HEK293 (cell line): ENCODE measurements at regions not wholly inside any gene's neighbourhood (a gene's known extent, or its start where the extent isn't known, plus 50 kb on each side); places are given as distances from the start of the nearest gene placed in this dataset.

Experiments used
- SP7 ChIP-seq: fragments of 450-650 bp; formaldehyde crosslinking; IDR thresholded peaks from 2 replicates; pipeline ENCODE4 v1.5.1; 2016; ENCODE audit warnings: missing biosample characterization, missing genetic modification characterization
- YY1 ChIP-seq: fragments of 450-650 bp; formaldehyde crosslinking; IDR thresholded peaks from 2 replicates; pipeline ENCODE4 v1.5.1; 2018; ENCODE audit warnings: missing biosample characterization, missing genetic modification characterization
- ZBTB17 ChIP-seq: fragments of 450-650 bp; formaldehyde crosslinking; IDR thresholded peaks from 2 replicates; pipeline ENCODE4 v1.5.1; 2016; ENCODE audit warnings: missing biosample characterization, missing genetic modification characterization
- ZFP37 ChIP-seq: fragments of 450-650 bp; formaldehyde crosslinking; IDR thresholded peaks from 2 replicates; pipeline ENCODE4 v1.5.1; 2016; ENCODE audit warnings: missing biosample characterization, missing genetic modification characterization
- ZNF510 ChIP-seq: fragments of 450-650 bp; formaldehyde crosslinking; IDR thresholded peaks from 2 replicates; pipeline ENCODE4 v1.5.1; 2018; ENCODE audit warnings: mild to moderate bottlenecking, missing genetic modification characterization, missing biosample characterization; ENCODE audit not compliant: insufficient replicate concordance
- ZNF530 ChIP-seq: fragments of 450-650 bp; formaldehyde crosslinking; IDR thresholded peaks from 2 replicates; pipeline ENCODE4 v1.5.1; 2016; ENCODE audit warnings: low read depth, missing biosample characterization, missing genetic modification characterization
- TF ChIP-seq, protein P1 (sequence below): fragments of 450-650 bp; formaldehyde crosslinking; IDR thresholded peaks from 2 replicates; pipeline ENCODE4 v1.5.1; 2016; ENCODE audit warnings: missing biosample characterization, missing genetic modification characterization
- TF ChIP-seq, protein P2 (sequence below): fragments of 450-650 bp; formaldehyde crosslinking; IDR thresholded peaks from 2 replicates; pipeline ENCODE4 v1.5.1; 2016; ENCODE audit warnings: missing biosample characterization, missing genetic modification characterization, borderline replicate concordance
- TF ChIP-seq, protein P3 (sequence below): fragments of 450-650 bp; formaldehyde crosslinking; conservative IDR thresholded peaks from 2 replicates; pipeline ENCODE4 v1.5.1; 2016; ENCODE audit warnings: low read depth, missing biosample characterization, missing genetic modification characterization
- TF ChIP-seq, protein P4 (sequence below): sonication (generic); formaldehyde crosslinking; IDR thresholded peaks from 2 replicates; pipeline ENCODE4 v1.8.1; 2022; ENCODE audit warnings: mild to moderate bottlenecking, moderate library complexity, missing genetic modification reagents
- TF ChIP-seq, protein P5 (sequence below): IDR thresholded peaks from 2 replicates; pipeline ENCODE4 v1.6.1; 2011; ENCODE audit warnings: mild to moderate bottlenecking, low read depth, low read length, borderline replicate concordance
- TF ChIP-seq, protein P6 (sequence below): fragments of 450-650 bp; formaldehyde crosslinking; IDR thresholded peaks from 2 replicates; pipeline ENCODE4 v1.5.1; 2016; ENCODE audit warnings: missing biosample characterization, missing genetic modification characterization
- TF ChIP-seq, protein P7 (sequence below): fragments of 450-650 bp; formaldehyde crosslinking; IDR thresholded peaks from 2 replicates; pipeline ENCODE4 v1.5.1; 2016; ENCODE audit warnings: missing biosample characterization, missing genetic modification characterization

DNA sequence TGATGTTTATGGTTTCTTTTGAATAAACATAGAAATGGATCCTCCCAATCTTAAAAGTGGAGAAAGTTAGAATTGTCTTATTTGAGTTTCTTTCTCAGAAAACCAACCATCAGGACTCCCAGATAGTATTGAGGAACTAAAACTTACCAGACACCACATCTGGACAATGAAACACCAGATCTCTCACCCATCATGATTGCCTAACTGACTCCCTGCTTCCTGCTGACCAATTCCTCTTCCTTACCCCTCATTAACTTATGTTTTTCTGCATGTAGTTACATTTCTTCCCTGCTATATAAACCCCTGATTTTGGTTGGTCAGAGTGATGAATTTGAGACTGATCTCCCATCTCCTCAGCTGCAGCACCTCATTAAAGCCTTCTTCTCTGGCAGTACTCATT lies 242.0 kb upstream of the SETMAR start:
- TF ChIP-seq, protein P1, sequence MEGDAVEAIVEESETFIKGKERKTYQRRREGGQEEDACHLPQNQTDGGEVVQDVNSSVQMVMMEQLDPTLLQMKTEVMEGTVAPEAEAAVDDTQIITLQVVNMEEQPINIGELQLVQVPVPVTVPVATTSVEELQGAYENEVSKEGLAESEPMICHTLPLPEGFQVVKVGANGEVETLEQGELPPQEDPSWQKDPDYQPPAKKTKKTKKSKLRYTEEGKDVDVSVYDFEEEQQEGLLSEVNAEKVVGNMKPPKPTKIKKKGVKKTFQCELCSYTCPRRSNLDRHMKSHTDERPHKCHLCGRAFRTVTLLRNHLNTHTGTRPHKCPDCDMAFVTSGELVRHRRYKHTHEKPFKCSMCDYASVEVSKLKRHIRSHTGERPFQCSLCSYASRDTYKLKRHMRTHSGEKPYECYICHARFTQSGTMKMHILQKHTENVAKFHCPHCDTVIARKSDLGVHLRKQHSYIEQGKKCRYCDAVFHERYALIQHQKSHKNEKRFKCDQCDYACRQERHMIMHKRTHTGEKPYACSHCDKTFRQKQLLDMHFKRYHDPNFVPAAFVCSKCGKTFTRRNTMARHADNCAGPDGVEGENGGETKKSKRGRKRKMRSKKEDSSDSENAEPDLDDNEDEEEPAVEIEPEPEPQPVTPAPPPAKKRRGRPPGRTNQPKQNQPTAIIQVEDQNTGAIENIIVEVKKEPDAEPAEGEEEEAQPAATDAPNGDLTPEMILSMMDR (tag by site-specific recombination), result no peak
- no peak for TF ChIP-seq ZNF510 (tag by site-specific recombination)
- TF ChIP-seq, protein P2, sequence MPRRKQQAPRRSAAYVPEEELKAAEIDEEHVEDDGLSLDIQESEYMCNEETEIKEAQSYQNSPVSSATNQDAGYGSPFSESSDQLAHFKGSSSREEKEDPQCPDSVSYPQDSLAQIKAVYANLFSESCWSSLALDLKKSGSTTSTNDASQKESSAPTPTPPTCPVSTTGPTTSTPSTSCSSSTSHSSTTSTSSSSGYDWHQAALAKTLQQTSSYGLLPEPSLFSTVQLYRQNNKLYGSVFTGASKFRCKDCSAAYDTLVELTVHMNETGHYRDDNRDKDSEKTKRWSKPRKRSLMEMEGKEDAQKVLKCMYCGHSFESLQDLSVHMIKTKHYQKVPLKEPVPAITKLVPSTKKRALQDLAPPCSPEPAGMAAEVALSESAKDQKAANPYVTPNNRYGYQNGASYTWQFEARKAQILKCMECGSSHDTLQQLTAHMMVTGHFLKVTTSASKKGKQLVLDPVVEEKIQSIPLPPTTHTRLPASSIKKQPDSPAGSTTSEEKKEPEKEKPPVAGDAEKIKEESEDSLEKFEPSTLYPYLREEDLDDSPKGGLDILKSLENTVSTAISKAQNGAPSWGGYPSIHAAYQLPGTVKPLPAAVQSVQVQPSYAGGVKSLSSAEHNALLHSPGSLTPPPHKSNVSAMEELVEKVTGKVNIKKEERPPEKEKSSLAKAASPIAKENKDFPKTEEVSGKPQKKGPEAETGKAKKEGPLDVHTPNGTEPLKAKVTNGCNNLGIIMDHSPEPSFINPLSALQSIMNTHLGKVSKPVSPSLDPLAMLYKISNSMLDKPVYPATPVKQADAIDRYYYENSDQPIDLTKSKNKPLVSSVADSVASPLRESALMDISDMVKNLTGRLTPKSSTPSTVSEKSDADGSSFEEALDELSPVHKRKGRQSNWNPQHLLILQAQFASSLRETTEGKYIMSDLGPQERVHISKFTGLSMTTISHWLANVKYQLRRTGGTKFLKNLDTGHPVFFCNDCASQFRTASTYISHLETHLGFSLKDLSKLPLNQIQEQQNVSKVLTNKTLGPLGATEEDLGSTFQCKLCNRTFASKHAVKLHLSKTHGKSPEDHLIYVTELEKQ, result no peak
- no peak for TF ChIP-seq SP7
- TF ChIP-seq, protein P3, sequence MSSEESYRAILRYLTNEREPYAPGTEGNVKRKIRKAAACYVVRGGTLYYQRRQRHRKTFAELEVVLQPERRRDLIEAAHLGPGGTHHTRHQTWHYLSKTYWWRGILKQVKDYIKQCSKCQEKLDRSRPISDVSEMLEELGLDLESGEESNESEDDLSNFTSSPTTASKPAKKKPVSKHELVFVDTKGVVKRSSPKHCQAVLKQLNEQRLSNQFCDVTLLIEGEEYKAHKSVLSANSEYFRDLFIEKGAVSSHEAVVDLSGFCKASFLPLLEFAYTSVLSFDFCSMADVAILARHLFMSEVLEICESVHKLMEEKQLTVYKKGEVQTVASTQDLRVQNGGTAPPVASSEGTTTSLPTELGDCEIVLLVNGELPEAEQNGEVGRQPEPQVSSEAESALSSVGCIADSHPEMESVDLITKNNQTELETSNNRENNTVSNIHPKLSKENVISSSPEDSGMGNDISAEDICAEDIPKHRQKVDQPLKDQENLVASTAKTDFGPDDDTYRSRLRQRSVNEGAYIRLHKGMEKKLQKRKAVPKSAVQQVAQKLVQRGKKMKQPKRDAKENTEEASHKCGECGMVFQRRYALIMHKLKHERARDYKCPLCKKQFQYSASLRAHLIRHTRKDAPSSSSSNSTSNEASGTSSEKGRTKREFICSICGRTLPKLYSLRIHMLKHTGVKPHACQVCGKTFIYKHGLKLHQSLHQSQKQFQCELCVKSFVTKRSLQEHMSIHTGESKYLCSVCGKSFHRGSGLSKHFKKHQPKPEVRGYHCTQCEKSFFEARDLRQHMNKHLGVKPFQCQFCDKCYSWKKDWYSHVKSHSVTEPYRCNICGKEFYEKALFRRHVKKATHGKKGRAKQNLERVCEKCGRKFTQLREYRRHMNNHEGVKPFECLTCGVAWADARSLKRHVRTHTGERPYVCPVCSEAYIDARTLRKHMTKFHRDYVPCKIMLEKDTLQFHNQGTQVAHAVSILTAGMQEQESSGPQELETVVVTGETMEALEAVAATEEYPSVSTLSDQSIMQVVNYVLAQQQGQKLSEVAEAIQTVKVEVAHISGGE (tag by site-specific recombination), result no peak
- TF ChIP-seq YY1, result no peak
- TF ChIP-seq, protein P4, sequence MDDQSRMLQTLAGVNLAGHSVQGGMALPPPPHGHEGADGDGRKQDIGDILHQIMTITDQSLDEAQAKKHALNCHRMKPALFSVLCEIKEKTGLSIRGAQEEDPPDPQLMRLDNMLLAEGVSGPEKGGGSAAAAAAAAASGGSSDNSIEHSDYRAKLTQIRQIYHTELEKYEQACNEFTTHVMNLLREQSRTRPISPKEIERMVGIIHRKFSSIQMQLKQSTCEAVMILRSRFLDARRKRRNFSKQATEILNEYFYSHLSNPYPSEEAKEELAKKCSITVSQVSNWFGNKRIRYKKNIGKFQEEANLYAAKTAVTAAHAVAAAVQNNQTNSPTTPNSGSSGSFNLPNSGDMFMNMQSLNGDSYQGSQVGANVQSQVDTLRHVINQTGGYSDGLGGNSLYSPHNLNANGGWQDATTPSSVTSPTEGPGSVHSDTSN, result no peak
- TF ChIP-seq, protein P5, sequence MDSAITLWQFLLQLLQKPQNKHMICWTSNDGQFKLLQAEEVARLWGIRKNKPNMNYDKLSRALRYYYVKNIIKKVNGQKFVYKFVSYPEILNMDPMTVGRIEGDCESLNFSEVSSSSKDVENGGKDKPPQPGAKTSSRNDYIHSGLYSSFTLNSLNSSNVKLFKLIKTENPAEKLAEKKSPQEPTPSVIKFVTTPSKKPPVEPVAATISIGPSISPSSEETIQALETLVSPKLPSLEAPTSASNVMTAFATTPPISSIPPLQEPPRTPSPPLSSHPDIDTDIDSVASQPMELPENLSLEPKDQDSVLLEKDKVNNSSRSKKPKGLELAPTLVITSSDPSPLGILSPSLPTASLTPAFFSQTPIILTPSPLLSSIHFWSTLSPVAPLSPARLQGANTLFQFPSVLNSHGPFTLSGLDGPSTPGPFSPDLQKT, result no peak
- TF ChIP-seq, protein P6, sequence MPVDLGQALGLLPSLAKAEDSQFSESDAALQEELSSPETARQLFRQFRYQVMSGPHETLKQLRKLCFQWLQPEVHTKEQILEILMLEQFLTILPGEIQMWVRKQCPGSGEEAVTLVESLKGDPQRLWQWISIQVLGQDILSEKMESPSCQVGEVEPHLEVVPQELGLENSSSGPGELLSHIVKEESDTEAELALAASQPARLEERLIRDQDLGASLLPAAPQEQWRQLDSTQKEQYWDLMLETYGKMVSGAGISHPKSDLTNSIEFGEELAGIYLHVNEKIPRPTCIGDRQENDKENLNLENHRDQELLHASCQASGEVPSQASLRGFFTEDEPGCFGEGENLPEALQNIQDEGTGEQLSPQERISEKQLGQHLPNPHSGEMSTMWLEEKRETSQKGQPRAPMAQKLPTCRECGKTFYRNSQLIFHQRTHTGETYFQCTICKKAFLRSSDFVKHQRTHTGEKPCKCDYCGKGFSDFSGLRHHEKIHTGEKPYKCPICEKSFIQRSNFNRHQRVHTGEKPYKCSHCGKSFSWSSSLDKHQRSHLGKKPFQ, result no peak
- TF ChIP-seq, protein P7, sequence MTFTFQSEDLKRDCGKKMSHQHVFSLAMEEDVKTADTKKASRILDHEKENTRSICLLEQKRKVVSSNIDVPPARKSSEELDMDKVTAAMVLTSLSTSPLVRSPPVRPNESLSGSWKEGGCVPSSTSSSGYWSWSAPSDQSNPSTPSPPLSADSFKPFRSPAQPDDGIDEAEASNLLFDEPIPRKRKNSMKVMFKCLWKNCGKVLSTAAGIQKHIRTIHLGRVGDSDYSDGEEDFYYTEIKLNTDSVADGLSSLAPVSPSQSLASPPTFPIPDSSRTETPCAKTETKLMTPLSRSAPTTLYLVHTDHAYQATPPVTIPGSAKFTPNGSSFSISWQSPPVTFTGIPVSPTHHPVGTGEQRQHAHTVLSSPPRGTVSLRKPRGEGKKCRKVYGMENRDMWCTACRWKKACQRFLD (tag by site-specific recombination), result no peak
- TF ChIP-seq ZBTB17 (tag by site-specific recombination), result no peak
- TF ChIP-seq ZNF530 (tag by site-specific recombination), result no peak
- TF ChIP-seq ZFP37 (tag by site-specific recombination), result no peak
